ENCODE measurements at regions not wholly inside any gene's neighbourhood (a gene's known extent, or its start where the extent isn't known, plus 50 kb on each side); places are given as distances from the start of the nearest gene placed in this dataset.

- TF ChIP-seq REST (IDR thresholded peaks at IDR 0.05) = no peak
- TF ChIP-seq RAD21 (IDR thresholded peaks at IDR 0.05) = no peak
- TF ChIP-seq MAX (IDR thresholded peaks at IDR 0.05) = no peak
- TF ChIP-seq CTCF (IDR thresholded peaks at IDR 0.05; ENCODE audit: low read depth, low read length, missing input control) = no peak
Observed at GRCh38 chr2:67565761-67566160, 168.6 kb downstream of the ETAA1 start.
